ENCODE measurements at regions not wholly inside any gene's neighbourhood (a gene's known extent, or its start where the extent isn't known, plus 50 kb on each side); places are given as distances from the start of the nearest gene placed in this dataset.

DNA sequence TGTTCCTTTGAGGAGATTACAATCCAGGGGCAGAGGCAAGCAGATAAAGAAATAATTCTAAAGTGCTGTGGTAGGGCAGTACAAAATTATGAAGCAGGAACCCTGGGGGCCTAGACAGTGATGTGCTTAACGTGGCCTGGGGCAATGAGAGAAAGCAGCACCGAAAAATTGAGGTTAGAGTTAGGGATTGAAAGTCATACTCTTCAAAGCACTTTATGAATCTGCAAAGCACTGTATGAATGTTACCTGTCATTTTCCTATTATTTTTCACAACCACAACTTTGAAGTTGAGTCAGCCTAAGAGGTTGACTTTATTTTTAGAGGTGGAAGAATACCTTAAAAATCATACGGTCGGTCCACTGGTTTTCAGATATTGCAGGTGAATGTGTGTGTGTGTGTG is 183.4 kb upstream of the NFIA start:
- CTCF ChIA-PET: no interaction called here
- intact Hi-C loops (cut with micrococcal nuclease; ENCODE audit: unreplicated experiment): no loop called here
- BruUV-seq (replicated peaks): no TSS peak

DNA sequence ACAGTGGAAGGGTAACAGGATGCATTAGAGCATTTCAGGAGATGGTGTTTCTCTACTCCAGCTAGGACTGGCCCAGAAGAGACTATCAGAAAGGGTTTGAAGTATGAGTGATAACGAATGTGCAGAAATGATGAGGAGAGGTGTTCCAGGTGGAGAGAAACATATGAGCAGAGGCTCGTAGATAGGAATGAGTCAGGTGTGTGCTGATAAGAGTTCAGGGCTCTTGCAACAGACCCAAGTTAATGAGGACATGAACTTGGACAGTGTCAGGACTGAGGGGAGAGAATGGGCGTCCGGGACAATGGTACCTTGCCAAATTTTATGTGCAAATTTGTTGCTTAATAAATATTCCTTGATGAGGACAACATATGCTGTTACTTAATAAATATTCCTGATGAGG is 183.9 kb upstream of the NFIA start:
- TF ChIP-seq, protein P1, sequence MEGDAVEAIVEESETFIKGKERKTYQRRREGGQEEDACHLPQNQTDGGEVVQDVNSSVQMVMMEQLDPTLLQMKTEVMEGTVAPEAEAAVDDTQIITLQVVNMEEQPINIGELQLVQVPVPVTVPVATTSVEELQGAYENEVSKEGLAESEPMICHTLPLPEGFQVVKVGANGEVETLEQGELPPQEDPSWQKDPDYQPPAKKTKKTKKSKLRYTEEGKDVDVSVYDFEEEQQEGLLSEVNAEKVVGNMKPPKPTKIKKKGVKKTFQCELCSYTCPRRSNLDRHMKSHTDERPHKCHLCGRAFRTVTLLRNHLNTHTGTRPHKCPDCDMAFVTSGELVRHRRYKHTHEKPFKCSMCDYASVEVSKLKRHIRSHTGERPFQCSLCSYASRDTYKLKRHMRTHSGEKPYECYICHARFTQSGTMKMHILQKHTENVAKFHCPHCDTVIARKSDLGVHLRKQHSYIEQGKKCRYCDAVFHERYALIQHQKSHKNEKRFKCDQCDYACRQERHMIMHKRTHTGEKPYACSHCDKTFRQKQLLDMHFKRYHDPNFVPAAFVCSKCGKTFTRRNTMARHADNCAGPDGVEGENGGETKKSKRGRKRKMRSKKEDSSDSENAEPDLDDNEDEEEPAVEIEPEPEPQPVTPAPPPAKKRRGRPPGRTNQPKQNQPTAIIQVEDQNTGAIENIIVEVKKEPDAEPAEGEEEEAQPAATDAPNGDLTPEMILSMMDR (conservative IDR thresholded peaks at IDR 0.05; ENCODE audit: low read depth, low read length): no peak
- no peak for TF ChIP-seq EZH2 (IDR thresholded peaks at IDR 0.05; ENCODE audit: borderline replicate concordance, low read depth, low read length, poor library complexity, severe bottlenecking)
- H3K27ac ChIP-seq (ENCODE audit: low read depth, low read length, poor library complexity, severe bottlenecking): no peak overlapping the region
- peaks cover 6% of the 10 kb centered on the region for H3K4me1 ChIP-seq (ENCODE audit: insufficient read depth, low read length, poor library complexity, severe bottlenecking)
- no peaks in the 10 kb centered on the region for H3K36me3 ChIP-seq (ENCODE audit: insufficient read depth, low read length, poor library complexity, severe bottlenecking)
- no peaks in the 10 kb centered on the region for H3K27me3 ChIP-seq (replicated peaks; ENCODE audit: insufficient read depth, low read depth, low read length, poor library complexity)
- no peaks in the 10 kb centered on the region for H3K9me3 ChIP-seq (ENCODE audit: low read depth, low read length, poor library complexity, severe bottlenecking)
- DNase-seq (ENCODE audit: low spot score): no peak
- intact Hi-C loops (cut with micrococcal nuclease; ENCODE audit: unreplicated experiment): no loop called here
- ChIA-PET CTCF (no interaction called here), POLR2A (ENCODE audit: low non-redundant PET) (no interaction called here)
- H3K4me3 ChIP-seq (ENCODE audit: low read depth, low read length, poor library complexity, severe bottlenecking): no peak overlapping the region
- no TSS peak for BruUV-seq (replicated peaks)

More for the DNA sequence above, 183.4 kb upstream of the NFIA start:
- TF ChIP-seq, protein P1 (conservative IDR thresholded peaks at IDR 0.05; ENCODE audit: low read depth, low read length): no peak
- TF ChIP-seq EZH2 (IDR thresholded peaks at IDR 0.05; ENCODE audit: borderline replicate concordance, low read depth, low read length, poor library complexity, severe bottlenecking): no peak
- Histone ChIP-seq H3K9me3 (ENCODE audit: low read depth, low read length, poor library complexity, severe bottlenecking) (no peaks in the 10 kb centered on the region), H3K27me3 (replicated peaks; ENCODE audit: insufficient read depth, low read depth, low read length, poor library complexity) (no peaks in the 10 kb centered on the region), H3K27ac (ENCODE audit: low read depth, low read length, poor library complexity, severe bottlenecking) (no peak overlapping the region), H3K4me3 (ENCODE audit: low read depth, low read length, poor library complexity, severe bottlenecking) (no peak overlapping the region), H3K36me3 (ENCODE audit: insufficient read depth, low read length, poor library complexity, severe bottlenecking) (no peaks in the 10 kb centered on the region), H3K4me1 (ENCODE audit: insufficient read depth, low read length, poor library complexity, severe bottlenecking) (peaks cover 11% of the 10 kb centered on the region)
- DNase-seq (ENCODE audit: low spot score): no peak
- POLR2A ChIA-PET (ENCODE audit: low non-redundant PET): no interaction called here

DNA sequence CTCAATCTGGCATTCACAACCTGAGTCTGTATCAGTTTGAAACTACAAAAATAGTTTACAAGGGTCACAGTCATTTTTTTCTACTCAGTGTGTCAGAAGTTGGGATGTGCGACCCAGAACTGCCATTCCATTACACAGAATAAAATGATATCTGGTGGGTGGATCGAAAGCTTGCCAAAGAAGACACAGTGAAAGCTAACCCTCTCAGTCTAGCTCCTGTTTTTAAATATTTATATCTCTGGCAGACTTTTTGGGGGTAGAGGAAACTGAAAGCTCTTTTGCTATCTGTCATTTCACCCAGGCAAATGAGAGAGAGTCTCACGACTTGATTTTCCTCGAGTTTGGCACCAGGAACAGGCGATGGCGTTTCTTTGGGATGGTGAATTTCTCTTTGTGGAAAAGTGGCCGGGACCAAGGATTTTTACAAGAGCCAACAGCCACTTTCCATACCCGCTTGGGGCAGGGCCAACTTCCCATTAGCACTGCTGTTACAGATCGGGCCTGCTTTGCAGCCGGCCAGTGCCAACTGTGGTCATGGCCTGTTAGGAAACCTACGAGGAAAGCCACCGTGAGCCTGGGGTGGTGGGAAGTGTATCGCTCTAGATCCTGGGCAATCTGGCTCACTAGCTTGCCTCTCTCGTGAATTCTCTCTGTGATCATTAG is 185.5 kb upstream of the NFIA start:
- Histone ChIP-seq H3K27me3 (replicated peaks; ENCODE audit: insufficient read depth, low read depth, low read length, poor library complexity) (no peaks in the 10 kb centered on the region), H3K9me3 (ENCODE audit: low read depth, low read length, poor library complexity, severe bottlenecking) (no peaks in the 10 kb centered on the region), H3K36me3 (ENCODE audit: insufficient read depth, low read length, poor library complexity, severe bottlenecking) (no peaks in the 10 kb centered on the region), H3K4me3 (ENCODE audit: low read depth, low read length, poor library complexity, severe bottlenecking) (no peak overlapping the region), H3K27ac (ENCODE audit: low read depth, low read length, poor library complexity, severe bottlenecking) (no peak overlapping the region), H3K4me1 (ENCODE audit: insufficient read depth, low read length, poor library complexity, severe bottlenecking) (no peaks in the 10 kb centered on the region)
- TF ChIP-seq, protein P1 (conservative IDR thresholded peaks at IDR 0.05; ENCODE audit: low read depth, low read length): no peak
- TF ChIP-seq EZH2 (IDR thresholded peaks at IDR 0.05; ENCODE audit: borderline replicate concordance, low read depth, low read length, poor library complexity, severe bottlenecking): no peak
- no peak for DNase-seq (ENCODE audit: low spot score)
- ChIA-PET CTCF (no interaction called here), POLR2A (ENCODE audit: low non-redundant PET) (no interaction called here)
- no TSS peak for BruUV-seq (replicated peaks)
- intact Hi-C loops (cut with micrococcal nuclease; ENCODE audit: unreplicated experiment): no loop called here

Data from A673 (cell line).